ENCODE measurements at regions not wholly inside any gene's neighbourhood (a gene's known extent, or its start where the extent isn't known, plus 50 kb on each side); places are given as distances from the start of the nearest gene placed in this dataset.
"Not testable (repeated sequence)": the region's sequence is repeated elsewhere in the genome, so short reads cannot be mapped to it uniquely, and the experiment has no call there.

DNA sequence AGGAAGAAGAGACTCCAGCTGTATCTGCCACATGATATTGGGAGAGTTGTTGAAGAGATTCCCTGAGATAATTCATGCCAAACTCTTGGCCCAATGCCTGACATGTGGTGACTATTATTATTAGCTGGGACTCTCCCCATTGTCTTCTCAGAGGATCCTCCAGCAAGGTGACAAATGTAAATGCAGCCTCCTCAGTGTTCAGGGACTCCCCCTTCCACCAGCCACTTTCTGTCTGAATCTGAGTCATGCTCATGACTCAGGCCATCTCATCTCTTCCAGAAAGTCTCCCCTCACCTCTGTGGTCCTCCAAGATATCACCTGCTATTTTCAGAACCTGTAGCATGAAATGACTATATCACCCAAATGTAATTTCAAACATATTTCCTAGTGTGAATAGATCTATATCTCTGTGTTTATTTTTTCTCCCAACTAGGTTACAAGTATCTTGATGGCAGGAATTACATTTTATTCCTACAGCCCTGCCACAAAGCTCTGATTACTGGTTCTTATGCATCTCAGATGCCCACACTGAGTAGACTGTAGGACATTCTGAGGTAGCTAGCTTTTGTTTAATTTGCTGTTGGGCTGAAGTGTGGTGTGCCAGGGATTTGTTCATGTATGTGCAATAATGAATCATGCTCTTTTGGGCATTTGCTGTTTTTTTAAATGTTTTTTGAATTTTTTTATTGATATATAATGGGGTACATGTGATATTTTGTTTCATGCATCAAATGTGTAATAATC is 126.6 kb upstream of the IL12B start:
- no peak for DNase-seq

DNA sequence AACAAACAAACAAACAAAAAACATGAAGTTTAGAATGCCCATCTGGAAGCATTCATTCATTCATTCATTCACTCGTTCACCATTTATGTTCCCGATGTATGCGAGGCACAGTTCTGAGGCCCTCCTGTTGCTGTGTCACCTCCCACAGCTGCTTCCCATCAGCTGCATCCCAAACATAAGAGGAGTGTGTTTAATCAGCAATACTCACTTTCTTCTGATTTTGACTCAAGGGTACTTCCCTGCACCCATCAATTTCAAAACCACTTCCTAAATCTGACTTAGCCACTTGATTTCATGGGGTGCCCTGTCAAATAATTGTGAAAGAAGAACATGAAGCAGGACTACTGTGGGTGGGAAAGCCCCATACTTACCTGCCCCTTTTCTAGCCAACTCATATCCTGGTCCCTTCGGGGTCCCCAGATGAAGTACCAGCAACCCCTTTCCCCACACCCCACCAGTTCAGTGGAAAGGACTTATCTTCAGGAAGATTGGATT is 128.0 kb upstream of the IL12B start:
- DNase-seq = no peak

DNA sequence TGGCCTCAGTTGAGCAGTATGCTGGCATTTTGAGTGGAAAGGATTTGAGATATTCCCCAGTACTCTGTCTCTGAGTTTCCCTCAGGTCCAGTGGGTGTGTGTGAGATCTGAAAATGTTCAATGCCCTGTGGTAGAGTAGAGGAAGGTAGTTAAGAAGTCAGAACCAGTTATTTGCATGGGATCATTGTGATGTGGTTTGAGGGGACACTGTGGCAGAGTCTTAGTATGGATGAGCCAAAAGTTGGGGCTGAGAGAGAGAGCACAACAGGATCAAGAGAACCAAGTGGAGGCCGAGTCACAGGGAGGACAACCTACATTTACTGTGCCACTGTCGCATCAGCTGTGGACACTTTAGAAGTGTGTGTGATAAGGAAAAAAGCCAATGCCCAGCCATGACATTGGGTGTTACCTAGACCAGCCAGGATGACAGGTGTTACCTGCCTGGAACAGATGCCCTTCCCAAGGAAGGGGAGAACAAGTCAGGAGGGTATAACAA is 128.9 kb upstream of the IL12B start:
- DNase-seq = no peak

DNA sequence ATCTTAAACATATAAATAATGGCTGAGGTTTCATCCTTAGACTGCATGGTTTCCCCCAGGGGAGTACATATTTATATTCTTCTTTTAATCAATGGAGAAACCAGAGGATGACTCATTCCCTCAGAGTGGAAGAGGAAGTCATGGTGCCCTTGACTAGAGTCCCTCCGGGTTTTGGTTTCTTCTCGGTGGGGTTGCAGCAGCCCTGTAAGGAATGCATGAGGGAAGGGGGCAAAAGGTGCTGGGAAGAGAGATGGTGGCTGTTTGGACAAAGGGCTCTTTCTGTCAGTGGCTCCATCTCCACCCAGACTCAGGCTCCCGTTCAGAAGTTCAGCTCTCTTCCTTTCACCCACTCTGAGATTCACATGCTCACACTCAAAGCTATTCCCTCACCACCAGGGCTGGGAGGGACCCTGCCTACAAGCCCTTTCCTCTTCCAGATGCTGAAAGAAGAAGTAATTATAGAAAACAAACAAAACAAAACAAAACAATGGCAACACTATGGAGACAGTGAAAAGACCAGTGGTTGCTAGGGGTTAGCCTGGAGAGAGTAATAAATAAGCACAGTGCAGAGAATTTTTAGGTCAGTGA is 129.8 kb upstream of the IL12B start:
- no peak for DNase-seq

DNA sequence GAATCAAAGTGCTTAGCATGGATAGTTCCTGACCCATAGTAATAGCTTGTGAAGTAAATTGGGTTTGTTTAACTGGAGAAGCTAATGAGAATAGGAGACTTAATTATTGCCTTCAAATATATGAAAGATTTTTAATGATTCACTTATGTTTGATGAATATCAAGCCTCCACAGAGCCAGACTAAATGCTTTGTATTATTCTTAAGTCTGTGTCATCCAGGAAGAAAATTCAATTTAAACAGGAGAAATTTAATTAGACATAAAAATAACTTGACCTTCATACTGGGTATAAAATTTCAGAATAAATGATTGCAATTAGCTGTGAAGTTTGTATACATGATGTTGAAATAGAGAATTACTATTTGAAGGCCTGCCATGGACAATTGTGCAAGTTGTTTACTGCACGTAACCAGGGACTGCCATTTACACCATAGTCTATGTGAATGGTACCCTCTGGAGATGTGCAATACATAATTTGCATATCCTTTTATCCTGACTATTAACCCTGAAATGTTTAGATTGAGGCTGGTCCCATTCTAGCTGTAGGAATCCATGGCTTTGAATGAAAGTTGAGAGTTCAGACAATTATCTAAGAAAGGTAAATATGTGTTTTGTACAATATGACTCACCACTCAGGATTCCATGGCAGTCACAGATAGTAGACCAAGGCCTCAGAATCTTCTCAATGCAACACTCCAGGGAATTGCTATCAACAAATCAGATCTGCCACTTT is 133.5 kb upstream of the IL12B start:
- no peak for DNase-seq

DNA sequence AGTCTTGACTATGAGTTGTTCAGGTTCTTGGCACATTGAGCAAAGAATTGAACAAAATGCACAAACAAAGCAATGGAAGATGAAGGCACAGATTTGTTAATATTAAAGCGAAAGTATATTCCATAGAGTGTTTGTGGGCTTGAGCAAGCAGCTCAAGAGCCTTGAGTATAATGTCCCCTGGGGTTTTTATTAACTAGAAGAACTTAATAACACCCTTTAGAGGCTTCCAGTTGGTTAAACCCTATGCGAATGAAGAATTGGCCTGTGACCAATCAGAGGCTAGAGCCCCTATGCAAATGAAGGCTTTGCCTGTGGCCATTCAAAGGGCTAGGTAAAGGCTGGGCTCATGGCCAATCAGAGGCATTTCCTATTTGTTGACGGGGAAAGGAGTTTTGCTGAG is 135.3 kb upstream of the IL12B start:
- no peak for DNase-seq

DNA sequence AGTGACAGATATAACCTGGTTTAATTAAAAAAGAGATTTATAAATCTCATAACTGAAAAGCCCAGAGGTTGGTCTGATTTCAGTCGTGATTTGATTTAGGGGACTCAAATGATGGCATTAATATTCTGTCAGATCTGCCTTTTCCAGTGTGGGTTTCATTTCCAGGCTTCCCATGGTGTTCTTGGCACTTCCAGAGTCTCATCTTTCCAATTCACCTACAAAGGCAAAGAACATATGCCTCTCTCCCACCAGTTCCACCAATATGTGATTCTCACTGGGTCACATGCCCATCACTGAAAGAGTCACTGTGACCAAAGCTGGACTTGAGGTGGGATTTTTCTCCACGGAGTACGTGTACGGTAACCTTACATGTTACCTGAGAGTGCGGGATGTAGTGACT is 137.4 kb upstream of the IL12B start:
- no peak for DNase-seq

DNA sequence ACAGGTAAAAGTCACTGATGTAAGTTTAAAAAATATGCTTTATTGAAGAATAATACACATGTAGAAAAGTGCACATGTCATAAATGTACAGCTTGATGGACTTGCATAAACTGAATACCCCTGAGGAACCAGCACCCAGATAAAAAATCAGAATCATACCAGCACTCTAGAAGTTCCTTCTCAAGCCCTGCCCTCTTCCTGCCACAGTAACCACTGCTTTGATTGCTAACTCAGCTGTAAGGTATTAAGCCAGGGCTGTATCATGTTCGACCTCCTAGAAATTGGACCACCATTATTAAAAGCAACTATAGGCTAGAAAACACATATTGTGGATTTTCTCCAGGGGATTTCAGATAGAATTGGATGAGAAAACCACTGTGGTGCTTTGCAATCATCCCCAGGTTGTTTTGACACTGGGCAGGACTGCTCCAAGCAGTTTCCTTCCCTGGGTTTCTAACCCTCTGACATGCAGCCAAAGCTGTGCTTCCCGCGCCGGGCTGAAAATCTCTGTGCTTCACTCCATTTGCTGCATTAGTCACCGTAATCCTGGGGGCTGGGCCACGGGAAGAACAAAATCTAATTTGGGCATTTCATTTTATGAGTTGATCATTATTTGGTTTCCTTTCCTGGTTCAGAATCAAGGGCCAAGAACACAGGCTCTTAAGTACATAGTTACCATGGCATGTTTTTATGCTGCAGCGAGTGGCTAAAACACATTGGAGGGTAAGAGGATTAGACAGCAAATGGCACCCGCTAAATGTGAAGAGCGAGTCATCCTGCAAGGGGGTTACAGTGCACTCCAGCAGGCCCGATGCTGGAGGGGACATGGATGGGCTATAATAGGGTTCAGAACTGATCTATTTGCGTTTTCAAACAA is 139.4 kb upstream of the IL12B start:
- no peak for DNase-seq

DNA sequence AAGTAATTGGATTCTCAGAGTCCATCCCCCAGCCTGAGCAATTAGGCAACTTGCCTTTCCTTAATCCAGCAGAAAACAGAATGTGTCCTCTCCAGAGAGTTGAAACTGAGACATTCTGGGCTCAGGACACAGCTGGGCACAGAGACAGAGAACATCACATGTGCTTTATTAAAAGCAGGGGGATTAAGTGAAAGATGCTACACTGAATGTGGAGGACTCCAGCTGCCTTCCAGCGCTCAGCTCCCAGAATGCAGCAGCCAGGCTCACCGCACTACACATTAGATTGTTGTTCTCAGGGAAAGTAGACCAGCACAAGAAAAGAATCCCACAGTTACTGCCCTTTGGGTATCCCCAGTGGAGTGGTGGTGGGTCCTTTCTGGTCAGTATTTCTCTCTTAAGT is 141.6 kb upstream of the IL12B start:
- DNase-seq = no peak

DNA sequence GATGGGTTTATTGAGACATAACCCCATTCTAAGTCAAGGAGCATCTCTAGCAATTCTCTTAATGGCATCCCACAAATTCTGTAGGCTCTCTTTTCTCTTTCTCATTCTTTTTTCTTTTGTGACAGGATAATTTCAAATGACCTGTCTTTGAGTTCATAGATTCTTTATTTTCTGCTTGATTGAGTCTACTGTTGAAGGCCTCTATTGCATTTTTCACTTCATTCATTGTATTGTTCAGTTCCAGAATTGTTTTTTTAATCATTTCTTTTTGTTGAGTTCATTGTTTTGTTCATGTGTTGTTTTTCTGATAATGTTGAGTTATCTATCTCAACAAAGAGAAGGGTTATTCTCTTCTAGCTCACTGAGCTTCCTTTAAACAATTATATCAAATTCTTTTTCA is 144.7 kb upstream of the IL12B start:
- no peak for DNase-seq

DNA sequence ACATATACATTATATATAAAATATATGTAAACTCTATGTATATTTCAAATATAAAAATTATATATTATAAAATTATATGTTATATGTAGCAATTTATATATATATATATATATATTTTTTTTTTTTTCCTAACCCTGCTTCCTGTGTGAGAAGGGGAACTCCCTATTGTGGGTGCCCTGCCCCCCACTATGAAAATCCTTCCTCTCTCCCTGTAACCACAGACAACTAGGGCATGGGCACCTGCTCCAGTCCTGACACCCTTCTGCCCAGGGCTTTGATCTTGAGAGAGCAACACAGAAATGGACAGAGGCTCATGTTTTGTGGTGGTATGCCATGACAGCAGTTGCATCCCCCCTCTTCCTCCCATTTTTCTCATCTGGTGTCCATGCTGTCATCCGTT is 148.7 kb upstream of the IL12B start:
- DNase-seq = no peak

DNA sequence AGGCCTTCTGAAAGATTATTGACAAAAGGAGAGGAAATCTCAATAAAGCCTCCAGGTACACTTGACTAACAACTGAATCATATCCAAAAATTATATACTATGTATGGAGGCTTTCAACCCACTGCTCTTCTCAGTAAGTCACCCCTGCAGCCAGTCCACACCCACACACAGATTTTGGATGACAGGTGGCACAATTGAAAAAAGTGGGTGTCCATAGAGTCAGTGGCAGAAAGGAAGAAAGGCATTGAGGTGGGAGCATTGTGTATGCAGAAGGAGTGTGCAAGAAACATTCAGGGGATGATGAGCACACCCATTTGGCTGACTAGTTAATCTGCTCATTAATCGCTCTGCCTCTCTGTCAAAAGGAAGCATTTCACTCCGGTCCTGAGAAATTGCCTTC is 150.6 kb upstream of the IL12B start:
- no peak for DNase-seq

DNA sequence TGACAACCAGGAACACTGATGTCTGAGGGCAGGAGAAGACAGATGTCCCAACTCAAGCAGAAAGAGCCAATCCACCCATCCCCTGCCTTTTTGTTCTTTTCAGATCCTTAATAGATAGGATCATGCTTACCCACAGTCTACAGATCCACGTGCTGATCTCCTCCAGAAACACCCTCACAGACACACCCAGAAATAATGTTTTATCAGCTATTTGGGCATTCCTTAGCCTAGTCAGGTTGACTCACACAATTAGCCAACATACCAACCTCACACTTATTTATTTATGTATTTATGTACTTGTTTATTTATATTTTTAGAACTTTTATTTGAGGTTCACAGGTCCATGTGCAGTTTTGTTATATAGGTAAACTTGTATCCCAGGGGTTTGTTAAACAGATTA is 151.5 kb upstream of the IL12B start:
- DNase-seq = no peak

DNA sequence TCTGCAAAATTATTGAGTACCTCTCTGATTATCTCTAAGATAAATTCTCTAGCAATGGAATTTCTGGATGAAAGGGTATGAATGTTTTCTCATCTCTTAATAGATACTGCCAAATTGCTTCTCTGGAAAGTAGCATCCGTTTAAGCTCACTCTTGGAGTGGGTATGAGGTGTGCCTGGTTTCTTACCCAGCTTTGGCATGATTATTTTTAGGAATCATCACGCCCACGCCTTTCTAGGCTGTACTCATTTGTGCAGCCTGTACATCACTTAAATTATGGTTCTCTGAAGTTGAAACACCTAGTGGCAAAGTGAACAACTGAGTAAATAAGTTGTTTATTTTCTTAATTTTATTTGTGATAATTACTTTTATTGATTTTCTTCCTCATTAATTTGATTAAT is 156.5 kb upstream of the IL12B start:
- no peak for DNase-seq

DNA sequence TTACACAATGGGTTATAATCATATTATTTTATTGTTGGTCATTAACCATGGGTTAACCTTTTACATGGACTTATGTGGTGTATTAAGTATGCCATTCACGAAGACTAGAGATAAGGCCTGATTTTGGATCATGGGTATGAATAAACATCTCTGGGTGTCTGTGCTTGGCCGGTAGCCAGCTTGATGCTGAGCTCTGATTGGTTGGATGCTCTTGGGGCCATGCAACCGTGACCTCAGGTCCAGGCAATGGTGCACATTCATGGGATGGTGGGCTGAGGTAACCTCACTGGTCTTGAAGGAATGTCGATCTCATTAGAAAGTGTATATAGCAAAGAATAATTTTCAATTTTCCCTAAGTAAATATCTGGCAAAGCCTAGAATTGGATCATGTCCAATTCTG is 158.2 kb upstream of the IL12B start:
- DNase-seq = no peak

DNA sequence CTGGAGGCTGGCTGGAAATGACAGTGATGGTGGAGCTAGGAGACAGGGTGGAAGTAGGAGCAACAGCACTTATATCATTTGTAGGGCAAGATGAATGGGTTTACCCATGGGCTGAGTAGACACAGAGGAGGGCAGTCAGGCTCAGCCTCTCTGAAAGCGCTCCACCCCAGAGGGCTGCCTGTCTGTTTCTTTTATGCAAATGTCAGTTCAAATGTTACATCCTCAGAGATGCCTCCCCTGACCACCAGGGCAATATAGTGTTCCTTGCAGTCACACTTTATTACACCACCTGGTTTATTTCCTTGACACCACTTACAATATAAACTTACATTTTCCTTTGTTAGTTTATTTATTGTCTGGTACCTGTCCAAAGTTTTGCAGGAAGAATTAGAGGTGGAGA is 159.5 kb upstream of the IL12B start:
- DNase-seq = no peak

DNA sequence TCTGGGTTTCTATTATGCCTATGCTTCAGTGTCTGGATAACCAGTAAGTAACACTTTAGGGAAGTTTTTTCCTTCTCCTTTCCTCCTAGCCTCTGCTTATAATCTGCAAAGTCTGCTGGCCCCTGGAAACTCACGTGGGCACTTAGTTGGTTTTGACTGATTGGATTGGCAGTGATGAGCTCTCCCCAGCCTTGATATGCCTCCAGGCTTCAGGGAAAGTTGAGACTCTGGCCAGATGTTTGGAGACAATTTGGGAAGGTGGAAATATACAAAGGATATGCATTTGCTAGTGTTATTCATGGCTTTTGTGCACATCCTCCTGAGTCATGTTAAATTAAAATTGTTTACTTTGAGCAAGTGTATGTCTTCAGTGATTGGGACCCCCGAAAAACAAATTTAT is 160.2 kb upstream of the IL12B start:
- DNase-seq = no peak

DNA sequence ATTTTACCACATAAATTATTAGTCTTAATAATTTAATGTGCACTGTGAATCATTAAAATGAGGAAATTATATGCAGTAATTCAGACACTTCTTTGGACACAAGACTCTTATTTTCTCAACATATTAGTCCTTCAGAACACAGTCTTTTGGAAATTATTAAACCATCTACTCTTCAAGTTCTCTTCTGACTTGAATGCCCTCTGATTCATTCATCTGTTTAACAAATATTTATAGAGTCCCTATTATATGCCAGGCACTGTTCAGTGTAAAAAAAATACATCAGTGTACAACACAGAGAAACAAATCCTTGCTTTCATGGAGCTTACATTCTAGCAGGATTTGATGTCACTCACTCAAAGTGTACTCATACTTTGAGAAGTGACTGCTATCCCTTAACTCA is 163.4 kb upstream of the IL12B start:
- no peak for DNase-seq

DNA sequence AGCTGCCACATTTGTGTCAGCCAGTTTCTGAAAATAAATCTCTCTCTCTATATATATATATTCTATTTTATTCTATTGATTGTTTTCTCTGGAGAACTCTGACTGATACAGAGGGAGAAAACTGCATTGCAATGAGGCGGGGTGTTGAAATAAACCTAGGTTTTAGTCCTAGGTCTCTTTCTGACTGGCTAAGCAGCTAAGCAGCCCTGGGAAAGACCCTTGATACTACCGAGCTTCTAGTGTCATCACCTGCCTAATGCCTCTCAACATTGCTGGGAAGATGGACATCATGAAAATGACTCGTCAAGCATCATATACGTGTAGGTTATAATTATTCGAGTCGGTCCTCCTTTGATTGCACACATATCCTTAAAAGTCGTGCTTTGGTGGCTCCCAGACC is 166.5 kb upstream of the IL12B start:
- no peak for DNase-seq

DNA sequence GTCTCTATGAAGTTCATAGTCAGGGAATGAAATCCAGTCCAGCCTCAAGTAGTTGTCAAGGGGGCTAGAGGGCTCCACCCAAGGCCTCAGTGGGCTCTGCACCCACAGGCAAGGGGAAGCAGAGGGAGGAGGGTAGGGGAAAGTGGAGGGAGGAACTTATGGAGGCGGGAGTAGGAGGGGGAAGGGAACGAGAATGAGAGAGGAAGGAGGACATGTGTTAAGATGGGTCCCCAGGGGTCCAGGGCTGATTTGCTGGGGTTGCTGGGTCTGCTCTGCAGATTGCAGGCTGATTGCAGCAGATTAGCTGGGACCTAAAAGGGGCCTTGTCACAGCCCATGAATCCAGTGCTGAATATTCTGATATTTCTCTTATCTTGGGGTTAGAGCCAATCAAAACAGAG is 166.9 kb upstream of the IL12B start:
- no peak for DNase-seq

DNA sequence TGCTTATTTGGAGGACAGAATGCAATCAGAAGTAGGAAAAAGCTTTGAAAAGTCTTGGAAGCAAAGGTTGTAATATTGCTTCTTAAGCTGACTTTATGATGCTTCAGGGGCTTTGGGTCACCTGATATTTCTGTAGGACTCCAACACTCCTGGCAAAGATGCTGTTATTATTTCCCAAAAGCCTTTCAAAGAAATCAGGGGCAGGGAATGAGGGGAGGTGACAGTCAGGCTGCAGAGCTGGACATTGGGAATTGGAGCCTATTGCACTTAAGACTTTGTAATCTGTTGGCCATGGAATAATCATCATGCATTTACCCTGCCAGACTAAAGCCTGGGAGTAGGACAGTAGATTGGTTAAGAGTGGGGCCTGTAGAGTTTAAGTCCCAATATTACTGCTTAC is 168.3 kb upstream of the IL12B start:
- no peak for DNase-seq

DNA sequence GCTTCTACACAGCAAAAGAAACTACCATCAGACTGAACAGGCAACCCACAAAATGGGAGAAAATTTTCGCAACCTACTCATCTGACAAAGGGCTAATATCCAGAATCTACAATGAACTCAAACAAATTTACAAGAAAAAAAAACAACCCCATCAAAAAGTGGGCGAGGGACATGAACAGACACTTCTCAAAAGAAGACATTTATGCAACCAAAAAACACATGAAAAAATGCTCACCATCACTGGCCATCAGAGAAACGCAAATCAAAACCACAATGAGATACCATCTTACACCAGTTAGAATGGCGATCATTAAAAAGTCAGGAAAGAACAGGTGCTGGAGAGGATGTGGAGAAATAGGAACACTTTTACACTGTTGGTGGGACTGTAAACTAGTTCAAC is 171.8 kb upstream of the IL12B start:
- not testable (repeated sequence) for DNase-seq
